NB4 (cell line): ENCODE measurements at regions not wholly inside any gene's neighbourhood (a gene's known extent, or its start where the extent isn't known, plus 50 kb on each side); places are given as distances from the start of the nearest gene placed in this dataset.

Experiments
- MYC ChIP-seq: IDR thresholded peaks from 2 replicates; pipeline ENCODE4 v1.6.1; 2011; ENCODE audit warnings: low read depth, low read length
- POLR2A ChIP-seq: IDR thresholded peaks from 2 replicates; pipeline ENCODE4 v1.6.1; 2011; ENCODE audit warnings: mild to moderate bottlenecking; ENCODE audit not compliant: insufficient read length; ENCODE audit errors: extremely low read depth
- TF ChIP-seq, protein P1 (sequence below): IDR thresholded peaks from one replicate; pipeline ENCODE4 v1.5.1; 2012; ENCODE audit warnings: low read depth, low read length
- TF ChIP-seq, protein P2 (sequence below): IDR thresholded peaks from 2 replicates; pipeline ENCODE4 v1.6.1; 2011; ENCODE audit warnings: low read depth, low read length

DNA sequence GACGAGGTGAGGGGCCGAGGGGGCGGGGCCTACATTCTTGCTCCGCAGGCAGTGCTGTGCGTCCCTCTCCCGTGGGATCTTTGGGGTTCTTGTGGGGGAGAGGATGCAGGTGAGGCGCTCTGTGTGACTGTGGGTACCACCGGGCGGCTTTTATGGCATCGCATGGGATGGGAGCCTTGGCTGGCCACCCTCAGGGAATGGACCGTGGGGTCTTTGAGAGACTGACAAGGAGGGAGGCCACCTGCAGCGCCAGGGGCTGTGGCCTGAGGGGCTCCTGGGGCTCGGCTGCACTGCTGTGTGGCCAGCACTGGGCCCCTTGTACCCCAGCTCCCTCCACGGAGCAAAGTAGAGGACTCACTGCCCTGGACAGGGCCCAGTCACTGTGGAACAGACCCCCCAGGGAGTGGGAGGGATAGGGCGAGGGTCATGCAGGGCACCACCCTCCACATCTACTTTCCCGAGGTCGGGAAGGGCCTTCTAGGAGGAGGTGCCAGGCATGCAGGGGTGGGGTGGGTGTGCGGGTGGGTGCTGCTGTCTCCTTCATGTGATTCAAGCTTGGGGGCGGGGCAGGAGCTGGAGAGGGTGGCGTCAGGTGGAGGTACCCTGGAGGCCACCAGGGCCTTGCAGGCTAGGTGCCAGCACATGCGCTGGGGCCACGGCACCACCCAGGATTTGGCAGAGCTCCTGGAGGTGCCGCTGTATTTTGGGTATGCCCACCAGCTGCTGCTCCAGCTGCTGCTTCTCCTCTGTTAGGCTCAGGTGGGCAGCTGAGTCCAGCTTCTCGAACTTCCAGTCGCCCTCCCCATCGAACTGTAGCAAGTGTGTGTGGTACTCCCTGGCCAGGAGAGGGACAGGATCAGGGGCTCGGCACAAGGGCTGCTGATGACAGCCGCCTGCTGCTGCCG is 1072.4 kb downstream of the RPIA start:
- TF ChIP-seq, protein P1, sequence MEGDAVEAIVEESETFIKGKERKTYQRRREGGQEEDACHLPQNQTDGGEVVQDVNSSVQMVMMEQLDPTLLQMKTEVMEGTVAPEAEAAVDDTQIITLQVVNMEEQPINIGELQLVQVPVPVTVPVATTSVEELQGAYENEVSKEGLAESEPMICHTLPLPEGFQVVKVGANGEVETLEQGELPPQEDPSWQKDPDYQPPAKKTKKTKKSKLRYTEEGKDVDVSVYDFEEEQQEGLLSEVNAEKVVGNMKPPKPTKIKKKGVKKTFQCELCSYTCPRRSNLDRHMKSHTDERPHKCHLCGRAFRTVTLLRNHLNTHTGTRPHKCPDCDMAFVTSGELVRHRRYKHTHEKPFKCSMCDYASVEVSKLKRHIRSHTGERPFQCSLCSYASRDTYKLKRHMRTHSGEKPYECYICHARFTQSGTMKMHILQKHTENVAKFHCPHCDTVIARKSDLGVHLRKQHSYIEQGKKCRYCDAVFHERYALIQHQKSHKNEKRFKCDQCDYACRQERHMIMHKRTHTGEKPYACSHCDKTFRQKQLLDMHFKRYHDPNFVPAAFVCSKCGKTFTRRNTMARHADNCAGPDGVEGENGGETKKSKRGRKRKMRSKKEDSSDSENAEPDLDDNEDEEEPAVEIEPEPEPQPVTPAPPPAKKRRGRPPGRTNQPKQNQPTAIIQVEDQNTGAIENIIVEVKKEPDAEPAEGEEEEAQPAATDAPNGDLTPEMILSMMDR: no peak
- TF ChIP-seq, protein P2, sequence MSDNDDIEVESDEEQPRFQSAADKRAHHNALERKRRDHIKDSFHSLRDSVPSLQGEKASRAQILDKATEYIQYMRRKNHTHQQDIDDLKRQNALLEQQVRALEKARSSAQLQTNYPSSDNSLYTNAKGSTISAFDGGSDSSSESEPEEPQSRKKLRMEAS: no peak
- no peak for TF ChIP-seq POLR2A
- TF ChIP-seq MYC: no peak
